ENCODE measurements at regions not wholly inside any gene's neighbourhood (a gene's known extent, or its start where the extent isn't known, plus 50 kb on each side); places are given as distances from the start of the nearest gene placed in this dataset.

GRCh38 chr4:128606173-128606572 is 203.3 kb upstream of the JADE1 start:
- no peak for DNase-seq (ENCODE audit: low read depth in 2 of 3, low spot score in 2 of 3)

- no peak for DNase-seq (ENCODE audit: low read depth in 2 of 3, low spot score in 2 of 3)
These were observed 204.7 kb upstream of the JADE1 start for GRCh38 chr4:128604840-128605239.

- no peak for DNase-seq (ENCODE audit: low read depth in 2 of 3, low spot score in 2 of 3)
These were observed 205.3 kb upstream of the JADE1 start for GRCh38 chr4:128604204-128604603.

GRCh38 chr4:128603081-128603480 is 206.4 kb upstream of the JADE1 start:
- no peak for DNase-seq (ENCODE audit: low read depth in 2 of 3, low spot score in 2 of 3)

GRCh38 chr4:128601991-128602695 is 207.4 kb upstream of the JADE1 start:
- DNase-seq (ENCODE audit: low read depth in 2 of 3, low spot score in 2 of 3): no peak

GRCh38 chr4:128600996-128601871 is 208.3 kb upstream of the JADE1 start:
- no peak for DNase-seq (ENCODE audit: low read depth in 2 of 3, low spot score in 2 of 3)

GRCh38 chr4:128600410-128600809 is 209.1 kb upstream of the JADE1 start:
- no peak for DNase-seq (ENCODE audit: low read depth in 2 of 3, low spot score in 2 of 3)

- no peak for DNase-seq (ENCODE audit: low read depth in 2 of 3, low spot score in 2 of 3)
These were observed 212.0 kb upstream of the JADE1 start for GRCh38 chr4:128597500-128597899.

- no peak for DNase-seq (ENCODE audit: low read depth in 2 of 3, low spot score in 2 of 3)
These were observed 212.6 kb upstream of the JADE1 start for GRCh38 chr4:128596853-128597252.

- no peak for DNase-seq (ENCODE audit: low read depth in 2 of 3, low spot score in 2 of 3)
These were observed 213.4 kb upstream of the JADE1 start for GRCh38 chr4:128596115-128596514.

GRCh38 chr4:128591482-128591881 is 218.0 kb upstream of the JADE1 start:
- no peak for DNase-seq (ENCODE audit: low read depth in 2 of 3, low spot score in 2 of 3)

GRCh38 chr4:128590773-128591172 is 218.7 kb upstream of the JADE1 start:
- no peak for DNase-seq (ENCODE audit: low read depth in 2 of 3, low spot score in 2 of 3)

GRCh38 chr4:128590034-128590740 is 219.3 kb upstream of the JADE1 start:
- no peak for DNase-seq (ENCODE audit: low read depth in 2 of 3, low spot score in 2 of 3)

GRCh38 chr4:128589384-128589965 is 220.0 kb upstream of the JADE1 start:
- DNase-seq (ENCODE audit: low read depth in 2 of 3, low spot score in 2 of 3): no peak

- no peak for DNase-seq (ENCODE audit: low read depth in 2 of 3, low spot score in 2 of 3)
These were observed 222.1 kb upstream of the JADE1 start for GRCh38 chr4:128587382-128587781.

GRCh38 chr4:128583753-128584712 is 225.5 kb upstream of the JADE1 start:
- no peak for DNase-seq (ENCODE audit: low read depth in 2 of 3, low spot score in 2 of 3)

GRCh38 chr4:128582427-128582870 is 227.1 kb upstream of the JADE1 start:
- no peak for DNase-seq (ENCODE audit: low read depth in 2 of 3, low spot score in 2 of 3)

- DNase-seq (ENCODE audit: low read depth in 2 of 3, low spot score in 2 of 3): no peak
These were observed 230.2 kb upstream of the JADE1 start for GRCh38 chr4:128579154-128579853.

- peak in 2 of 3 donors; percentile 36 to 58 for DNase-seq (ENCODE audit: low read depth in 2 of 3, low spot score in 2 of 3)
These were observed 234.8 kb upstream of the JADE1 start for GRCh38 chr4:128574706-128575105.
